Panc1 (cell line): ENCODE measurements at regions not wholly inside any gene's neighbourhood (a gene's known extent, or its start where the extent isn't known, plus 50 kb on each side); places are given as distances from the start of the nearest gene placed in this dataset.

ENCODE experiments used
- ATAC-seq: fragments of 200-7000 bp; cut with Tn5 transposase; 2 replicates; pipeline ENCODE4 v1.9.1; 2020; ENCODE audit warnings: mild to moderate bottlenecking, moderate library complexity
- BruUV-seq: library from RNA; stranded (reverse); fragments of 400-500 nt; replicated peaks from 2 replicates; lab custom pipeline; 2021; lab: Mats Ljungman, UMichigan
- CTCF ChIA-PET: fragments of 300-600 bp; sonication (Branson Sonifier 250); formaldehyde crosslinking; loops from one replicate; lab custom pipeline; 2022; ENCODE audit warnings: antibody characterized with exemption; lab: Charles Lee
- POLR2A ChIA-PET: fragments of 300-600 bp; sonication (Branson Sonifier 250); formaldehyde crosslinking; loops from one replicate; lab custom pipeline; 2022; ENCODE audit warnings: antibody characterized with exemption; lab: Charles Lee
- DNase-seq: peaks from one replicate; pipeline ENCODE4 v3.0.0-alpha.2; 2010; ENCODE audit warnings: low read depth, low spot score
- H3K27ac ChIP-seq: 2 replicates; pipeline ENCODE4 v1.5.1; 2011; ENCODE audit warnings: mild to moderate bottlenecking, low read length, inconsistent platforms
- H3K27me3 ChIP-seq: fragments of 200-500 bp; sonication (Bioruptor generic); 2 replicates; pipeline ENCODE4 v1.6.0; 2014; ENCODE audit warnings: low read length, inconsistent platforms; ENCODE audit not compliant: control insufficient read depth, insufficient read depth
- H3K36me3 ChIP-seq: fragments of 200-500 bp; sonication (Bioruptor generic); 2 replicates; pipeline ENCODE4 v1.5.1; 2014; ENCODE audit warnings: inconsistent platforms, mild to moderate bottlenecking, low read length, moderate library complexity; ENCODE audit not compliant: control insufficient read depth, insufficient read depth
- H3K4me1 ChIP-seq: 2 replicates; pipeline ENCODE4 v1.5.1; 2011; ENCODE audit warnings: inconsistent platforms, mild to moderate bottlenecking, low read length, moderate library complexity; ENCODE audit not compliant: control insufficient read depth, insufficient read depth
- H3K4me3 ChIP-seq, 2 experiments: 2 replicates each; pipeline ENCODE4 v1.5.1; 2011 to 2012; ENCODE audit warnings: low read depth in 2 of 2, low read length in 2 of 2, mild to moderate bottlenecking in 2 of 2, inconsistent platforms in 1 of 2, moderate library complexity in 1 of 2
- H3K9me3 ChIP-seq: fragments of 200-500 bp; sonication (Bioruptor generic); 2 replicates; pipeline ENCODE4 v1.5.1; 2014; ENCODE audit warnings: low read depth, mild to moderate bottlenecking, inconsistent platforms, low read length, moderate library complexity; ENCODE audit not compliant: control insufficient read depth, insufficient read depth
- POLR2AphosphoS5 ChIP-seq: IDR thresholded peaks from 2 replicates; pipeline ENCODE4 v1.6.1; 2012; ENCODE audit warnings: mild to moderate bottlenecking, low read depth, low read length, moderate library complexity
- SIN3A ChIP-seq: IDR thresholded peaks from 2 replicates; pipeline ENCODE4 v1.6.1; 2012; ENCODE audit warnings: low read depth, mild to moderate bottlenecking, low read length, moderate library complexity, borderline replicate concordance; ENCODE audit not compliant: insufficient read depth
- TCF7L2 ChIP-seq: IDR thresholded peaks from 2 replicates; pipeline ENCODE4 v1.6.1; 2011; ENCODE audit warnings: mild to moderate bottlenecking, low read depth, low read length, inconsistent platforms
- in situ Hi-C: cut with HindIII; loops from 2 replicates; pipeline ENCODE4 v1.10.0; 2016; ENCODE audit warnings: low sequenced_read_pairs, low pct_unique_long_range_greater_than_20kb
- intact Hi-C: fragments of 100-400 bp; cut with micrococcal nuclease; formaldehyde crosslinking; loops from one replicate; pipeline ENCODE4 v1.10.0; 2022; ENCODE audit not compliant: unreplicated experiment
- TF ChIP-seq, protein P1 (sequence below), 2 experiments: IDR thresholded peaks; 2 replicates each; pipeline ENCODE4 v1.6.1; 2011 to 2012; ENCODE audit warnings: low read depth in 2 of 2, control low read depth in 1 of 2, low read length in 1 of 2, mild to moderate bottlenecking in 1 of 2, moderate library complexity in 1 of 2; ENCODE audit not compliant: insufficient read depth in 1 of 2
- TF ChIP-seq, protein P2 (sequence below): fragments of 450-650 bp; IDR thresholded peaks from 2 replicates; pipeline ENCODE4 v1.5.1; 2017; ENCODE audit warnings: mild to moderate bottlenecking

DNA sequence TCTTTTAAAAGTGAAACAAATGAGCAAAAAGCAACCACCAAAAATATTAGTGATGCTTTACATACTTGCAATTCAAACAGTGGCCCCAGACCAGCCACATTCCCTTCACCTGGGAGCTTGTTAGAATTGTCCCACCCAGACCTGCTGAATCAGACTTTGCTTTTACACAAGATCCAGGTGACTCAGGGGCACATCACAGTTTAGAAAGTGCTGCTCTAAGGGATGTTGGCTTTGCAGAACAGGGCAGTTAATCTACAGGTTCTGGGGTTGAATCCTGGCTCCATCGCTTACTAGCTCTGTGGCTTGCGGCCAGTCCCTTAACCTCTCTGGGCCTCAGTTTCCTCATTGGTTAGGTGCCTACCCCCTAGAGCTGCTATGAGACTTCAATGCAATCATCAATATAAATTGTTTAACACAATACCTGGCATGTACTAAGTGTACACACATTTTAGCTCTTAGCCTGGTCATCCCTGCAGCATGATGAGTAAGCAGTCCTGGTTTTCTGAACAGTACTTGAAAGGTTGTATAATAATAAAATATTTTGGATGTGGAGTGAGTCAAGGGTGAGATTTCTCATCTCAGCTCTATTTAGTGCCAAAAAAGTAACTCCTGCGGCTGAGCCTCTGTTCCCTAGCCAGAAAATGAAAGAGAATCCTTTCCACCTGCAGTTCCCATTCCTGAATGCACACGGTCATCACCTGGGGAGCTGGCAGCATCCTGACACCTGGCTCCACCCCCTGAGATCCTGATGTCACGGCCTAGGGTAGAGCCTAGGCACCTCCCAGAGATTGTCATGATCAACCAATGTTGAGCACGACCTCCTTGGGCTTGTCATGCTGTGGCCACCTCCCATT is 162.7 kb downstream of the ANKRD60 start:
- H3K27me3 ChIP-seq = no peaks in the 10 kb centered on the region
- in situ Hi-C loops (no loop called here), intact Hi-C loops (no loop called here)
- no peak; the same call in 1 of the 2 replicates for ATAC-seq
- CTCF ChIA-PET = no interaction called here
- BruUV-seq = no TSS peak
- DNase-seq = no peak
- H3K9me3 ChIP-seq = peaks cover 9% of the 10 kb centered on the region; the same call in 1 of the 2 replicates
- H3K4me1 ChIP-seq = no peaks in the 10 kb centered on the region
- no peak for TF ChIP-seq POLR2AphosphoS5
- TF ChIP-seq SIN3A = no peak
- TF ChIP-seq, protein P1, sequence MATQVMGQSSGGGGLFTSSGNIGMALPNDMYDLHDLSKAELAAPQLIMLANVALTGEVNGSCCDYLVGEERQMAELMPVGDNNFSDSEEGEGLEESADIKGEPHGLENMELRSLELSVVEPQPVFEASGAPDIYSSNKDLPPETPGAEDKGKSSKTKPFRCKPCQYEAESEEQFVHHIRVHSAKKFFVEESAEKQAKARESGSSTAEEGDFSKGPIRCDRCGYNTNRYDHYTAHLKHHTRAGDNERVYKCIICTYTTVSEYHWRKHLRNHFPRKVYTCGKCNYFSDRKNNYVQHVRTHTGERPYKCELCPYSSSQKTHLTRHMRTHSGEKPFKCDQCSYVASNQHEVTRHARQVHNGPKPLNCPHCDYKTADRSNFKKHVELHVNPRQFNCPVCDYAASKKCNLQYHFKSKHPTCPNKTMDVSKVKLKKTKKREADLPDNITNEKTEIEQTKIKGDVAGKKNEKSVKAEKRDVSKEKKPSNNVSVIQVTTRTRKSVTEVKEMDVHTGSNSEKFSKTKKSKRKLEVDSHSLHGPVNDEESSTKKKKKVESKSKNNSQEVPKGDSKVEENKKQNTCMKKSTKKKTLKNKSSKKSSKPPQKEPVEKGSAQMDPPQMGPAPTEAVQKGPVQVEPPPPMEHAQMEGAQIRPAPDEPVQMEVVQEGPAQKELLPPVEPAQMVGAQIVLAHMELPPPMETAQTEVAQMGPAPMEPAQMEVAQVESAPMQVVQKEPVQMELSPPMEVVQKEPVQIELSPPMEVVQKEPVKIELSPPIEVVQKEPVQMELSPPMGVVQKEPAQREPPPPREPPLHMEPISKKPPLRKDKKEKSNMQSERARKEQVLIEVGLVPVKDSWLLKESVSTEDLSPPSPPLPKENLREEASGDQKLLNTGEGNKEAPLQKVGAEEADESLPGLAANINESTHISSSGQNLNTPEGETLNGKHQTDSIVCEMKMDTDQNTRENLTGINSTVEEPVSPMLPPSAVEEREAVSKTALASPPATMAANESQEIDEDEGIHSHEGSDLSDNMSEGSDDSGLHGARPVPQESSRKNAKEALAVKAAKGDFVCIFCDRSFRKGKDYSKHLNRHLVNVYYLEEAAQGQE (IDR thresholded peaks at IDR 0.05; ENCODE audit: insufficient read depth in 1 of 2, low read depth in 2 of 2, low read length in 1 of 2) = no peak
- no peak overlapping the region for H3K27ac ChIP-seq
- no peaks in the 10 kb centered on the region for H3K36me3 ChIP-seq
- no peak overlapping the region for H3K4me3 ChIP-seq
- POLR2A ChIA-PET = no interaction called here

DNA sequence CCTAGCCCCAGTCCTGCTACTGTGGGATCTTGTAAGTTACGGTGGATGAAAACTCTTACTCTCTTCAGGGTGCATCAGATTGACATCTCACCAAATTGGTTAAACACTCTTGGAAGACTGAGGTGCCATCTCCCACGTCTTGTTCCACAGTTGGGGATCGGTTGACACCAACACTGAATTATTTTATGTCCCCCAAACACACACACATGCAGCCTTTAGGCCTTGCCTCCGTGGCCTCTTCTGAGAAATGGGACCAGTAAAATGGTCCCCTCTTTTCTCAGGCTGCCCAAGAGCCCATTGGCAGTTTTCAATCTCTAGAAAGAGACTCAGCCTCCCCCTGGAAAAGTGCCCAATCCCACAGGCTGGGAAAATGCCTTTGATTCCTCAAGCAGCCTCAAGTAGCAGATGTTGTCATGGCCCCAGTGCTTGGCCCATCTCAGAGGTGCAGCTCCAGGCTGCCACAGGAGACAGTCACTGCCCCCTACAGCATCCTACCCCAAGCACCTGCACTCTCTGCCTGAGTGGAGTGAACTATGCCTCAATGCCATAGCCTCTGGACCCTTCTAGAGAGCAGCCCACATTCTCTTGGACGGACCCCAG is 163.9 kb downstream of the ANKRD60 start:
- CTCF ChIA-PET = no interaction called here
- ATAC-seq (no peak), DNase-seq (no peak)
- no peaks in the 10 kb centered on the region for H3K27me3 ChIP-seq
- no peaks in the 10 kb centered on the region for H3K36me3 ChIP-seq
- H3K4me3 ChIP-seq = no peak overlapping the region
- POLR2A ChIA-PET = no interaction called here
- peaks cover 9% of the 10 kb centered on the region; the same call in 1 of the 2 replicates for H3K9me3 ChIP-seq
- TF ChIP-seq TCF7L2 (no peak), SIN3A (no peak), POLR2AphosphoS5 (no peak)
- TF ChIP-seq, protein P2, sequence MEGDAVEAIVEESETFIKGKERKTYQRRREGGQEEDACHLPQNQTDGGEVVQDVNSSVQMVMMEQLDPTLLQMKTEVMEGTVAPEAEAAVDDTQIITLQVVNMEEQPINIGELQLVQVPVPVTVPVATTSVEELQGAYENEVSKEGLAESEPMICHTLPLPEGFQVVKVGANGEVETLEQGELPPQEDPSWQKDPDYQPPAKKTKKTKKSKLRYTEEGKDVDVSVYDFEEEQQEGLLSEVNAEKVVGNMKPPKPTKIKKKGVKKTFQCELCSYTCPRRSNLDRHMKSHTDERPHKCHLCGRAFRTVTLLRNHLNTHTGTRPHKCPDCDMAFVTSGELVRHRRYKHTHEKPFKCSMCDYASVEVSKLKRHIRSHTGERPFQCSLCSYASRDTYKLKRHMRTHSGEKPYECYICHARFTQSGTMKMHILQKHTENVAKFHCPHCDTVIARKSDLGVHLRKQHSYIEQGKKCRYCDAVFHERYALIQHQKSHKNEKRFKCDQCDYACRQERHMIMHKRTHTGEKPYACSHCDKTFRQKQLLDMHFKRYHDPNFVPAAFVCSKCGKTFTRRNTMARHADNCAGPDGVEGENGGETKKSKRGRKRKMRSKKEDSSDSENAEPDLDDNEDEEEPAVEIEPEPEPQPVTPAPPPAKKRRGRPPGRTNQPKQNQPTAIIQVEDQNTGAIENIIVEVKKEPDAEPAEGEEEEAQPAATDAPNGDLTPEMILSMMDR = no peak
- TF ChIP-seq, protein P1 (IDR thresholded peaks at IDR 0.05; ENCODE audit: insufficient read depth in 1 of 2, low read depth in 2 of 2, low read length in 1 of 2) = no peak
- in situ Hi-C loops = no loop called here
- no peak overlapping the region for H3K27ac ChIP-seq
- BruUV-seq = no TSS peak
- intact Hi-C loops = no loop called here
- no peaks in the 10 kb centered on the region for H3K4me1 ChIP-seq
